HG03460 (cell line): ENCODE measurements at regions not wholly inside any gene's neighbourhood (a gene's known extent, or its start where the extent isn't known, plus 50 kb on each side); places are given as distances from the start of the nearest gene placed in this dataset.

Source experiments
- ATAC-seq: cut with Tn5 transposase; IDR thresholded peaks from one replicate; pipeline ENCODE4 v1.9.1; 2021; ENCODE audit not compliant: unreplicated experiment

GRCh38 chr7:142379201-142379885, 121.5 kb upstream of the PRSS58 start:
- ATAC-seq = no peak

- no peak for ATAC-seq
Observed at GRCh38 chr7:142377567-142377966, 119.7 kb upstream of the PRSS58 start.

GRCh38 chr7:142376356-142376997, 118.6 kb upstream of the PRSS58 start:
- ATAC-seq = no peak

GRCh38 chr7:142375710-142376313, 118.0 kb upstream of the PRSS58 start:
- ATAC-seq = no peak

GRCh38 chr7:142372727-142373126, 114.9 kb upstream of the PRSS58 start:
- ATAC-seq = no peak

DNA sequence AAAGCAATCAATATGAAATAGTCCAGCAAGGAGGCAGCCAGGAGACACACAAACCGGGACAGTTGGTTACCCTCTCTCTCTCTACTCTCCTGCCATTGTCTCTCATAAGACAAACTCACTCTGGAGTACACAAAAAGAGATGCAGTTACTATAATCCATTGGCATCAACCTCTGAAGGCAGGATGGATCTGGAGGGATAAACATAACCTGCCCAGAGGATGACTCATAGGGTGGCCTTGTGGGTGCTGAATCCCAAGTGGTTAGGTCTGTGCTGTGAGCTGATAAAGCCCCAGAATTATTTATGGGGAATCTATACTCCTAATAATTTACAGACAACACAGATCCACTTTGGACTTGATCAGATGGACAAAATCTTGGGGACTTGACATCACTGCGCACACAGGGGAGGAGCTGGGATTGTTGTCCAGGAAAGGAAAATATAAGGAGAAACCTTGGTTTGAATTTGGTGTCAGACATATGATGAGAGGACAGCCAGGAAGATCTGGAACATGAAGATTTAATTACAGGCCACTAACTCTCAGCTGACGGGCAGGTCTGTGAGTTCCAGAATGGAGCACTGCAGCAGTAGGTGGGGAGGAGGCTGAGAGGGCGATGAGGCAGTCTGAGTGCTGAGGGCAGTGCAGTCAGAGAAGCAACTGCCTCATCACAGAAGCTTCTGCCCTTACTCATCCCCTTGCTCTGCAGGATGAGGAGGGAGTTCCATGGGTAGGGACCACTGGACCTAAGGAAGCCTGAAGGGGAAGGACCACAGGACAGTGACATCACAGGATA, 113.9 kb upstream of the PRSS58 start:
- ATAC-seq = no peak

DNA sequence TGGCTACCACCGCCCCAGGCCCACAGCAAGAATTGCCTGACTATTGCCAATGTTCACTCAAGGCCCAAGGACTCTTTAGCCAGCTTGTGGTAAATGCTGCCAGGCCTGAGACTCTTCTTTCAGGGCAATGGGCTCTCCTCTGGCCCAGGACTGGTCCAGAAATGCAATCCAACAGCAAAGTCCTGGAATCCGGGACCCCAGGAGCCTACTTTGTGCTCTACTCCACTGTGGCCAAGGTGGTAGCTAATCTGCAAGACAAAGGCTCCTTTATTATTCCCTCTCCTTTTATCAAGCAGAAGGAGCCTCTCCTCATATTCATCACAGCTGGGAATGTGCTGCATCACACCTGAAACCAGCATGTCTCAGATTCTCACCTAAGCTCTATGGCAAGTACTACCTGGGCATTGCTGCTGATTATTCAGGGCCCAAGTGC, 107.6 kb upstream of the PRSS58 start:
- no peak for ATAC-seq

- no peak for ATAC-seq
Observed at GRCh38 chr7:142364551-142364950, 106.7 kb upstream of the PRSS58 start.

GRCh38 chr7:142362349-142362748, 104.5 kb upstream of the PRSS58 start:
- ATAC-seq = no peak

GRCh38 chr7:142359694-142360279, 101.9 kb upstream of the PRSS58 start:
- ATAC-seq = no peak

DNA sequence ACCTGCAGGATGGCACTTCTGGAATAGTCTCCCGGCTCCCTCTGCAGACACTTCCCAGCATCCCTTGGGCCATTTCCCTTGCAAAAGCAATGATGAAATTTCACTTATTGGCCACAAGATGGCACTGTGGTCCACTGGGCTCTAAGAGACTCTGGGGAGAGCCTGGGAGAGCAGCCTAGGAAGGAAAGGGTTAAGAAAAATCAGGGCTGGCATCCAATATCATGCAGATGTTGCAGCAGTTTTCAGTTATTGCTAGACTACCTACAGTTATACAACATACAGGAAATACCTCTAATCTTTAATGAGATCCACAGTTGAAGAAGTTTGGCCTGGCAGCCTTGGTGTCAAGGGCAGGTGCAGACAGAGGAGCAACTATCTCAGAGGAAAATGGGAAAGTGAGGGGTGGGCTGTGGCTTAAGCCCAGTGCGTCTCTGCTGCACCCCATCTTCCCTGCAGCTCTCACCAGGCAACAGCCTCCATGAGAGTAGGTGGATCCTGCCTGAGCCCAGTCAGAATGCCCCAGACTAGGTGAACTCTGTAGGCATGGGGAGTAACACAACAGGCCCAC, 100.2 kb upstream of the PRSS58 start:
- peak; percentile 97 for ATAC-seq

- no peak for ATAC-seq
Observed at GRCh38 chr7:142356166-142356565, 98.3 kb upstream of the PRSS58 start.

DNA sequence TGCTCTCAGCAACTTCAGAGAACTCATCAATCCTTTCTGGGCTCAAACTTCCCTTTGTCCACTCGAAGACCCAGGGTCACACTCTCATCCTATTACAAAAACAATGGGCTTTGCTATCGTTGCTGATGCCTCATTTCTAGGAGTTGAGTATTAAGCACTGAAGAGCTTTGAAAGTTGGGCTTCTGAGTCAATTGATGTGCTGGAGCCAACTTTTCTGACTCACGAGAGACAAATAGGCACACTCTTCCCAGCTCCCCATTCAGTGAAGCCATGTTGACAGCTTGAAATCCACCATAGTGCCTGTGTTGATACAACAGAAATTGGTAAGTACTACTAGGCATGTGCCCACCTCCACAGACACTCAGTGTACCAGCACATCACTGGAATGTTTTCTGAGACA, 97.5 kb upstream of the PRSS58 start:
- no peak for ATAC-seq

GRCh38 chr7:142353147-142354060, 95.5 kb upstream of the PRSS58 start:
- no peak for ATAC-seq

DNA sequence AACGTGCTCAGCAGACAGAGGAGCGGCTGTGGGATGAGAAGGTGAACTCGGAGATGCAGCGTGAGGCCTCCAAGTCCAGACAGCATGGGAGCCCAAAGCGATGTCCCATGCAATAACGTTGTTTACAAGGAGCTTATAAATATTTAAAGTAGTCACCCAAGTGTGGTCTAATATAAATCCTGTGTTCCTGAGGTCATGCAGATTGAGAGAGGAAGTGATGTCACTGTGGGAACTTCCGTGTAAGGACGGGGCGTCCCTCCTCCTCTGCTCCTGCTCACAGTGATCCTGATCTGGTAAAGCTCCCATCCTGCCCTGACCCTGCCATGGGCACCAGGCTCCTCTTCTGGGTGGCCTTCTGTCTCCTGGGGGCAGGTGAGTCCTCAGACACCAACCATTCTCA, 94.7 kb upstream of the PRSS58 start:
- ATAC-seq = no peak

DNA sequence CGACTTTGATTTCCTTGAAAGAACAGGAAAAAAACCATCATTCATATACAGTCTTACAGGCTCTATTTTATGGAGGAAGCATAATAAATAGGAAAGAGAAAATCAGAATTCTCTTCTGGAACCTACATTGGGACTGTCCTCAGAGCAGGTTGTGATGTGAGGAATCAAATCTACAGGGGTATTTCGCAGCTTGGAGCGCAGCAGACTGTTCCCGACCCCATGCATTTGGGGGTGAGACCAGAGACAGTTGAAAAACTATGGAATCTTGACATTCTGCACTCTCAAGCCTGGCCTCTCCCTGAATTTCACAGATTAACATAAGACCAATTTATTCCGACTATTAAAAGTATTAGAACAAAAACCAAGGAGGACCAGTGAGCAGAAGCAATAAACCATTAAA, 93.3 kb upstream of the PRSS58 start:
- ATAC-seq = no peak

DNA sequence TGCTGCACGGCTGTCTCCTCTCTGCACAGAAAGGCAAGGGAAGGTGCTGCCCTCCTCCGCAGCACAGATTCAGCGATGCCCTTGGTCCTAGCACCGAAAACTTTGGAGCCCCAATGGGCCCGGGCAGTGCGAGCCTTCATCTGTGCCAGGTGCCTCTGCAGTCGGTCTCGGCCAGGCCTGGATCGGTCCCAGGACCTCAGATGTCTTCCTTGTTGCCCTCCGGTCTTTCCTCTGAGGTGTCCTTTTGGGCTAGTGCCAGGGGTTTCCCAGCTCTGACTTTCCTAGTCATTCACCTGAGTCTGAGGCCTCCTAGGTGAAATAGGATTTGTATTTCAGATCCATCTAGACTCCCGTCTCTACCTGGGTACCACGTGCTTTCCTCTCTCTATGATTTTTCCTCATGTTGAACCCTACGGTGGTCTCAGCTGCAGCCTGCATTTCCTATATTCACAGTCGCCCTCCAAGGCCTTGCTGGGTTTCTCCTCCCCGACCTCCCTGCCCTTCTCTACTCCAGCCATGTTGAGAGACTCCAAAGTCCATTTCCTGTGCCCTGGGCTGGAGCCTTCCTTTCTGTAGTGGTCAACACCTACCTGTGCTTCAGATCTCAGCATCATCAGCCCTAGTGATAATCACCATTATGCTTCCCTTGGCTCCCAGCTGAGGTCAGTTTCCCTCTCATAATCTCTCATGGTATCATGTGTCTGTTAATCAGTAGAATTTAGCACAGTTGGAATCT, 92.0 kb upstream of the PRSS58 start:
- ATAC-seq = no peak

- ATAC-seq = no peak
Observed at GRCh38 chr7:142348921-142349405, 91.1 kb upstream of the PRSS58 start.

GRCh38 chr7:142348100-142348499, 90.2 kb upstream of the PRSS58 start:
- ATAC-seq = no peak
